HEK293 (cell line): ENCODE measurements at regions not wholly inside any gene's neighbourhood (a gene's known extent, or its start where the extent isn't known, plus 50 kb on each side); places are given as distances from the start of the nearest gene placed in this dataset.

Experiments
- HOXD13 ChIP-seq: sonication (generic); formaldehyde crosslinking; IDR thresholded peaks from 2 replicates; pipeline ENCODE4 v1.8.0; 2022; ENCODE audit warnings: missing genetic modification reagents, borderline replicate concordance
- INSM2 ChIP-seq: fragments of 450-650 bp; formaldehyde crosslinking; IDR thresholded peaks from 2 replicates; pipeline ENCODE4 v1.5.1; 2016; ENCODE audit warnings: missing biosample characterization, missing genetic modification characterization
- KLF7 ChIP-seq: fragments of 450-650 bp; formaldehyde crosslinking; IDR thresholded peaks from 2 replicates; pipeline ENCODE4 v1.5.1; 2016; ENCODE audit warnings: missing biosample characterization, missing genetic modification characterization, borderline replicate concordance
- KLF8 ChIP-seq: fragments of 450-650 bp; formaldehyde crosslinking; IDR thresholded peaks from 2 replicates; pipeline ENCODE4 v1.5.1; 2016; ENCODE audit warnings: missing biosample characterization, missing genetic modification characterization
- KLF9 ChIP-seq: fragments of 450-650 bp; formaldehyde crosslinking; IDR thresholded peaks from 2 replicates; pipeline ENCODE4 v1.5.1; 2016; ENCODE audit warnings: missing biosample characterization, missing genetic modification characterization, low read depth
- PRDM6 ChIP-seq: fragments of 450-650 bp; formaldehyde crosslinking; IDR thresholded peaks from 2 replicates; pipeline ENCODE4 v1.5.1; 2017; ENCODE audit warnings: missing biosample characterization, missing genetic modification characterization
- ZBTB21 ChIP-seq: fragments of 450-650 bp; formaldehyde crosslinking; IDR thresholded peaks from 2 replicates; pipeline ENCODE4 v1.5.1; 2017; ENCODE audit warnings: missing biosample characterization, missing genetic modification characterization
- ZFP3 ChIP-seq: fragments of 450-650 bp; formaldehyde crosslinking; IDR thresholded peaks from 2 replicates; pipeline ENCODE4 v1.5.1; 2016; ENCODE audit warnings: low read depth, missing biosample characterization, missing genetic modification characterization
- ZFP69B ChIP-seq: fragments of 450-650 bp; formaldehyde crosslinking; IDR thresholded peaks from 2 replicates; pipeline ENCODE4 v1.5.1; 2016; ENCODE audit warnings: missing biosample characterization, missing genetic modification characterization
- ZNF16 ChIP-seq: fragments of 450-650 bp; formaldehyde crosslinking; IDR thresholded peaks from 2 replicates; pipeline ENCODE4 v1.5.1; 2016; ENCODE audit warnings: low read depth, missing biosample characterization, missing genetic modification characterization
- ZNF398 ChIP-seq: fragments of 450-650 bp; formaldehyde crosslinking; IDR thresholded peaks from 2 replicates; pipeline ENCODE4 v1.5.1; 2017; ENCODE audit warnings: missing biosample characterization, missing genetic modification characterization
- ZNF488 ChIP-seq: fragments of 450-650 bp; formaldehyde crosslinking; IDR thresholded peaks from 2 replicates; pipeline ENCODE4 v1.5.1; 2016; ENCODE audit warnings: missing biosample characterization, missing genetic modification characterization
- ZNF510 ChIP-seq: fragments of 450-650 bp; formaldehyde crosslinking; IDR thresholded peaks from 2 replicates; pipeline ENCODE4 v1.5.1; 2018; ENCODE audit warnings: mild to moderate bottlenecking, missing genetic modification characterization, missing biosample characterization; ENCODE audit not compliant: insufficient replicate concordance
- ZNF529 ChIP-seq: fragments of 450-650 bp; formaldehyde crosslinking; IDR thresholded peaks from 2 replicates; pipeline ENCODE4 v1.5.1; 2017; ENCODE audit warnings: missing genetic modification characterization, missing biosample characterization; ENCODE audit not compliant: insufficient replicate concordance
- ZNF571 ChIP-seq: fragments of 450-650 bp; formaldehyde crosslinking; IDR thresholded peaks from 2 replicates; pipeline ENCODE4 v1.5.0; 2017; ENCODE audit warnings: missing biosample characterization, missing genetic modification characterization
- ZNF580 ChIP-seq: fragments of 450-650 bp; formaldehyde crosslinking; IDR thresholded peaks from 2 replicates; pipeline ENCODE4 v1.5.1; 2016; ENCODE audit warnings: missing biosample characterization, missing genetic modification characterization
- ZNF660 ChIP-seq: fragments of 450-650 bp; IDR thresholded peaks from 2 replicates; pipeline ENCODE4 v1.5.1; 2018; ENCODE audit warnings: missing biosample characterization, mild to moderate bottlenecking, missing genetic modification characterization
- ZNF768 ChIP-seq: fragments of 450-650 bp; formaldehyde crosslinking; IDR thresholded peaks from 2 replicates; pipeline ENCODE4 v1.5.1; 2018; ENCODE audit warnings: missing biosample characterization, mild to moderate bottlenecking, missing genetic modification characterization
- ZNF791 ChIP-seq: fragments of 450-650 bp; formaldehyde crosslinking; IDR thresholded peaks from 2 replicates; pipeline ENCODE4 v1.5.1; 2016; ENCODE audit warnings: missing biosample characterization, missing genetic modification characterization
- TF ChIP-seq, protein P1 (sequence below): fragments of 450-650 bp; formaldehyde crosslinking; IDR thresholded peaks from 2 replicates; pipeline ENCODE4 v1.5.1; 2016; ENCODE audit warnings: missing biosample characterization, missing genetic modification characterization
- TF ChIP-seq, protein P2 (sequence below): fragments of 450-650 bp; formaldehyde crosslinking; IDR thresholded peaks from 2 replicates; pipeline ENCODE4 v1.5.1; 2016; ENCODE audit warnings: missing biosample characterization, missing genetic modification characterization, borderline replicate concordance

DNA sequence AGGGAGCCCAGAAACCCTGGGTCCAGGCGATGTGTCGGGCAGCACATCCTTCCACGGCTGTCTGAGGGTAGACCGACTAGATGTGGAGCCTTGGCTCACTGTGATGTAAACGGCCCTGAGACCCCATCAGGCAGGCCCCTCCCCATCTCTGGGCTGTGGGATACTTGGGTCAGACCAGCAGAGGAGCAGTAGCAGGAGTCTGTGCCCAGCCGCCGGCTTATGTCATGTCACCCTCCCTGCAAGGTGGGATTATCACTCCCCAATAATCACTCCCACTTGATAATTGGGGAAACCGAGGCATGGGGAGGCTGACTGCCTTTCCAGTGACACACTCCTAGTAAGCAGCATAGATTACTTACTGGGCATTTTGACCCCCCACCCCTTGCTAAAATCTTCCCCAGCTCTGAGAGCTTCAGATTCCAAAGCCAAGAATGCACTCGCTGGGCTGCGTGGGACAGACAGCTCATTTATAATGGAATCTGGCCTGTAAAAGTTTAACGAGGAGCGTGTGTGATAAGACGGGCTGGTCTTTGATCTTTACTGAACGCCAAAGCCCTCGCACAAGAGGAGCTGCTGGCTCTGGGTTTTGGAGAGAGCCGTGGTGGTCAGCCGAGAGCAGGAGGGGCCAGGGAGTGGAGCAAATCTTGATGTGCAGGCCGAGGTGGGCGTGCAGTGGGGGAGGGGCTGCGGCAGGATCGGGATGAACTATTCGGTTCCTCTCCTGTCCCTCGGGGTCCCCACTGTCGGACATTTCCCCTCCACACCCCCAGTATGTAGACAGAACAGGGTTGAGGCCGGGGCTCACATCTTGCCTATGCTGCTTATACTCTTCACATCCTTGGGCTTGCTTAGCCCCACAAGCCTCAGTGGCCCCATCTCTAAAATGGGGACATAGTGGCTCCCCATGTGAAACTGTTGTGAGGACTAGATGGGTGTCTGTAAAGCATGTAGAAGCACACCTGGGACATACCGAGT, 200.0 kb downstream of the GLI2 start (continued):
- no peak for TF ChIP-seq KLF7 (tag by site-specific recombination)
- peak; percentile 84 for TF ChIP-seq HOXD13 (CRISPR knock-in tag)
- no peak for TF ChIP-seq ZNF510 (tag by site-specific recombination)
- TF ChIP-seq, protein P1, sequence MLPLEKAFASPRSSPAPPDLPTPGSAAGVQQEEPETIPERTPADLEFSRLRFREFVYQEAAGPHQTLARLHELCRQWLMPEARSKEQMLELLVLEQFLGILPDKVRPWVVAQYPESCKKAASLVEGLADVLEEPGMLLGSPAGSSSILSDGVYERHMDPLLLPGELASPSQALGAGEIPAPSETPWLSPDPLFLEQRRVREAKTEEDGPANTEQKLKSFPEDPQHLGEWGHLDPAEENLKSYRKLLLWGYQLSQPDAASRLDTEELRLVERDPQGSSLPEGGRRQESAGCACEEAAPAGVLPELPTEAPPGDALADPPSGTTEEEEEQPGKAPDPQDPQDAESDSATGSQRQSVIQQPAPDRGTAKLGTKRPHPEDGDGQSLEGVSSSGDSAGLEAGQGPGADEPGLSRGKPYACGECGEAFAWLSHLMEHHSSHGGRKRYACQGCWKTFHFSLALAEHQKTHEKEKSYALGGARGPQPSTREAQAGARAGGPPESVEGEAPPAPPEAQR (tag by site-specific recombination), result no peak
- no peak for TF ChIP-seq INSM2
- TF ChIP-seq ZNF488 (tag by site-specific recombination), result no peak
- no peak for TF ChIP-seq ZNF660 (tag by site-specific recombination)
- TF ChIP-seq, protein P2, sequence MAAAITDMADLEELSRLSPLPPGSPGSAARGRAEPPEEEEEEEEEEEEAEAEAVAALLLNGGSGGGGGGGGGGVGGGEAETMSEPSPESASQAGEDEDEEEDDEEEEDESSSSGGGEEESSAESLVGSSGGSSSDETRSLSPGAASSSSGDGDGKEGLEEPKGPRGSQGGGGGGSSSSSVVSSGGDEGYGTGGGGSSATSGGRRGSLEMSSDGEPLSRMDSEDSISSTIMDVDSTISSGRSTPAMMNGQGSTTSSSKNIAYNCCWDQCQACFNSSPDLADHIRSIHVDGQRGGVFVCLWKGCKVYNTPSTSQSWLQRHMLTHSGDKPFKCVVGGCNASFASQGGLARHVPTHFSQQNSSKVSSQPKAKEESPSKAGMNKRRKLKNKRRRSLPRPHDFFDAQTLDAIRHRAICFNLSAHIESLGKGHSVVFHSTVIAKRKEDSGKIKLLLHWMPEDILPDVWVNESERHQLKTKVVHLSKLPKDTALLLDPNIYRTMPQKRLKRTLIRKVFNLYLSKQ (tag by site-specific recombination), result no peak
- TF ChIP-seq KLF8 (tag by site-specific recombination), result no peak
- no peak for TF ChIP-seq ZNF768 (tag by site-specific recombination)
- TF ChIP-seq KLF9 (tag by site-specific recombination), result peak; percentile 40; the same call in 1 of the 2 replicates
- TF ChIP-seq PRDM6, result no peak
- TF ChIP-seq ZNF16 (tag by site-specific recombination), result no peak
- TF ChIP-seq ZNF571 (tag by site-specific recombination), result no peak
- TF ChIP-seq ZFP69B (tag by site-specific recombination), result no peak
- TF ChIP-seq ZNF398 (tag by site-specific recombination), result no peak
- no peak for TF ChIP-seq ZNF529 (tag by site-specific recombination)
- TF ChIP-seq ZFP3 (tag by site-specific recombination), result no peak
- TF ChIP-seq ZNF580 (tag by site-specific recombination), result no peak
- TF ChIP-seq ZBTB21 (tag by site-specific recombination), result no peak
- TF ChIP-seq ZNF791 (tag by site-specific recombination), result no peak
